Thyroid gland (tissue), 4 donors: ENCODE measurements at regions not wholly inside any gene's neighbourhood (a gene's known extent, or its start where the extent isn't known, plus 50 kb on each side); places are given as distances from the start of the nearest gene placed in this dataset.

ENCODE experiments used
- CTCF ChIP-seq, 6 experiments: fragments of 200-600 bp in 3 of 6; fragments of 450-650 bp in 3 of 6; sonication (generic) in 3 of 6; IDR thresholded peaks; one replicate each; pipeline ENCODE4 v1.5.1; 2016 to 2019; ENCODE audit warnings: antibody characterized with exemption in 6 of 6, mild to moderate bottlenecking in 2 of 6, inconsistent platforms in 1 of 6, moderate library complexity in 1 of 6
- POLR2A ChIP-seq, 2 donors: fragments of 450-650 bp; IDR thresholded peaks; one replicate each; pipeline ENCODE4 v1.6.1; 2017; ENCODE audit warnings: antibody characterized with exemption in 2 of 2, mild to moderate bottlenecking in 2 of 2, moderate library complexity in 1 of 2

GRCh38 chr3:56864918-56865524 is 63.3 kb upstream of the ARHGEF3 start:
- TF ChIP-seq CTCF (IDR thresholded peaks at IDR 0.05): no peak
- no peak for TF ChIP-seq POLR2A (IDR thresholded peaks at IDR 0.05)
